SU-DHL-6 (cell line): ENCODE measurements at regions not wholly inside any gene's neighbourhood (a gene's known extent, or its start where the extent isn't known, plus 50 kb on each side); places are given as distances from the start of the nearest gene placed in this dataset.

Experiments
- H2AFZ ChIP-seq: fragments of 200-600 bp; sonication (generic); 2 replicates; pipeline ENCODE4 v1.6.1; 2014; ENCODE audit warnings: low read depth, mild to moderate bottlenecking, moderate library complexity, mixed read lengths, antibody characterized with exemption, low read length; ENCODE audit not compliant: severe bottlenecking
- H3F3A ChIP-seq: fragments of 200-600 bp; shearing (Covaris generic); 2 replicates; pipeline ENCODE4 v1.6.0; 2016; ENCODE audit warnings: antibody characterized with exemption, mild to moderate bottlenecking; ENCODE audit not compliant: insufficient read depth
- H3K27ac ChIP-seq: fragments of 200-600 bp; sonication (generic); 2 replicates; pipeline ENCODE4 v1.5.1; 2016; ENCODE audit warnings: low read depth, mild to moderate bottlenecking, low read length, moderate library complexity, mixed read lengths
- H3K27me3 ChIP-seq: fragments of 200-600 bp; sonication (generic), shearing (Covaris generic); 2 replicates; pipeline ENCODE4 v1.6.0; 2014; ENCODE audit warnings: mild to moderate bottlenecking, low read length
- H3K36me3 ChIP-seq: fragments of 200-600 bp; sonication (generic); 2 replicates; pipeline ENCODE4 v1.6.1; 2014; ENCODE audit warnings: mild to moderate bottlenecking, low read length, mixed read lengths
- H3K4me2 ChIP-seq: fragments of 300-600, 200-600 bp; shearing (Covaris generic), sonication (generic); 2 replicates; pipeline ENCODE4 v1.6.0; 2014; ENCODE audit warnings: low read length, low read depth, mild to moderate bottlenecking; ENCODE audit not compliant: poor library complexity, severe bottlenecking
- H3K4me3 ChIP-seq: fragments of 200-600 bp; sonication (generic); 2 replicates; pipeline ENCODE4 v1.5.1; 2014; ENCODE audit warnings: antibody characterized with exemption, low read length, mild to moderate bottlenecking, mixed read lengths; ENCODE audit not compliant: insufficient read depth, poor library complexity, severe bottlenecking
- H3K79me2 ChIP-seq: fragments of 200-600 bp; sonication (generic); 2 replicates; pipeline ENCODE4 v1.6.1; 2014; ENCODE audit warnings: mild to moderate bottlenecking, low read length, moderate library complexity; ENCODE audit not compliant: insufficient read depth
- H3K9ac ChIP-seq: fragments of 200-600 bp; sonication (generic); 2 replicates; pipeline ENCODE4 v1.7.0; 2014; ENCODE audit warnings: mild to moderate bottlenecking, low read length
- H3K9me2 ChIP-seq: fragments of 200-600 bp; sonication (generic); replicated peaks from 2 replicates; pipeline ENCODE4 v1.6.1; 2014; ENCODE audit warnings: low read length; ENCODE audit not compliant: insufficient read depth
- H3K9me3 ChIP-seq: fragments of 200-600 bp; sonication (generic); 2 replicates; pipeline ENCODE4 v1.6.1; 2014; ENCODE audit warnings: low read length, mixed read lengths; ENCODE audit not compliant: insufficient read depth
- H4K20me1 ChIP-seq: fragments of 200-600 bp; sonication (generic); 2 replicates; pipeline ENCODE4 v1.6.1; 2014; ENCODE audit warnings: low read depth, mild to moderate bottlenecking, antibody characterized with exemption, low read length, moderate library complexity, mixed read lengths
- CTCF ChIP-seq: fragments of 200-600 bp; sonication (generic); IDR thresholded peaks from one replicate; pipeline ENCODE4 v1.5.1; 2017; ENCODE audit warnings: antibody characterized with exemption, mild to moderate bottlenecking, low read length, moderate library complexity; ENCODE audit not compliant: insufficient read depth, poor library complexity, severe bottlenecking
- EZH2phosphoT487 ChIP-seq: fragments of 200-600 bp; sonication (generic), shearing (Covaris generic); conservative IDR thresholded peaks from 2 replicates; pipeline ENCODE4 v1.6.1; 2018; ENCODE audit warnings: mild to moderate bottlenecking, antibody characterized with exemption, low read length, moderate library complexity, mixed read lengths

GRCh38 chr15:37880835-37881153 is 53.6 kb upstream of the TMCO5A start:
- H3K36me3 ChIP-seq: no peaks in the 10 kb centered on the region
- no peak overlapping the region for H3K27ac ChIP-seq
- no peak overlapping the region for H3K9ac ChIP-seq
- H3K79me2 ChIP-seq: no peaks in the 10 kb centered on the region
- no peaks in the 10 kb centered on the region for H3F3A ChIP-seq
- TF ChIP-seq CTCF: no peak
- TF ChIP-seq EZH2phosphoT487: no peak
- H3K27me3 ChIP-seq: no peaks in the 10 kb centered on the region
- H3K4me3 ChIP-seq: no peak overlapping the region
- H3K9me3 ChIP-seq: no peaks in the 10 kb centered on the region
- H3K9me2 ChIP-seq: no peaks in the 10 kb centered on the region
- H2AFZ ChIP-seq: no peak overlapping the region
- H3K4me2 ChIP-seq: no peak overlapping the region
- no peaks in the 10 kb centered on the region for H4K20me1 ChIP-seq

- H3K36me3 ChIP-seq: no peaks in the 10 kb centered on the region
- no peaks in the 10 kb centered on the region for H3K9me2 ChIP-seq
- H3K4me2 ChIP-seq: no peak overlapping the region
- TF ChIP-seq CTCF (no peak), EZH2phosphoT487 (no peak)
- no peaks in the 10 kb centered on the region for H4K20me1 ChIP-seq
- H3K9me3 ChIP-seq: no peaks in the 10 kb centered on the region
- H3K27ac ChIP-seq: no peak overlapping the region
- no peak overlapping the region for H3K9ac ChIP-seq
- no peak overlapping the region for H2AFZ ChIP-seq
- no peaks in the 10 kb centered on the region for H3K27me3 ChIP-seq
- H3K4me3 ChIP-seq: no peak overlapping the region
- no peaks in the 10 kb centered on the region for H3K79me2 ChIP-seq
- no peaks in the 10 kb centered on the region for H3F3A ChIP-seq
Observed at GRCh38 chr15:37881237-37882013, 53.0 kb upstream of the TMCO5A start.

GRCh38 chr15:37882640-37883039 is 51.8 kb upstream of the TMCO5A start:
- no peak overlapping the region for H2AFZ ChIP-seq
- no peak overlapping the region for H3K9ac ChIP-seq
- no peaks in the 10 kb centered on the region for H3K9me2 ChIP-seq
- no peaks in the 10 kb centered on the region for H3F3A ChIP-seq
- H3K4me2 ChIP-seq: no peak overlapping the region
- H3K27ac ChIP-seq: no peak overlapping the region
- TF ChIP-seq CTCF (no peak), EZH2phosphoT487 (no peak)
- no peaks in the 10 kb centered on the region for H3K36me3 ChIP-seq
- no peak overlapping the region for H3K4me3 ChIP-seq
- H4K20me1 ChIP-seq: no peaks in the 10 kb centered on the region
- no peaks in the 10 kb centered on the region for H3K79me2 ChIP-seq
- no peaks in the 10 kb centered on the region for H3K9me3 ChIP-seq
- no peaks in the 10 kb centered on the region for H3K27me3 ChIP-seq
